Gastrocnemius medialis (tissue), 4 donors: ENCODE measurements at regions not wholly inside any gene's neighbourhood (a gene's known extent, or its start where the extent isn't known, plus 50 kb on each side); places are given as distances from the start of the nearest gene placed in this dataset.

ENCODE experiments used
- POLR2A ChIP-seq, 2 donors: fragments of 450-650 bp; IDR thresholded peaks; one replicate each; pipeline ENCODE4 v1.6.1; 2017; ENCODE audit warnings: antibody characterized with exemption in 2 of 2, mild to moderate bottlenecking in 2 of 2, moderate library complexity in 2 of 2
- TF ChIP-seq, protein P1 (sequence below), 5 experiments: fragments of 450-650 bp in 3 of 5; fragments of 200-600 bp in 2 of 5; sonication (generic) in 2 of 5; IDR thresholded peaks in 4 of 5; conservative IDR thresholded peaks in 1 of 5; 1 replicate in 4 of 5; 2 replicates in 1 of 5; pipeline ENCODE4 v1.5.1; 2016 to 2019; ENCODE audit warnings: antibody characterized with exemption in 5 of 5, mild to moderate bottlenecking in 3 of 5, moderate library complexity in 3 of 5

DNA sequence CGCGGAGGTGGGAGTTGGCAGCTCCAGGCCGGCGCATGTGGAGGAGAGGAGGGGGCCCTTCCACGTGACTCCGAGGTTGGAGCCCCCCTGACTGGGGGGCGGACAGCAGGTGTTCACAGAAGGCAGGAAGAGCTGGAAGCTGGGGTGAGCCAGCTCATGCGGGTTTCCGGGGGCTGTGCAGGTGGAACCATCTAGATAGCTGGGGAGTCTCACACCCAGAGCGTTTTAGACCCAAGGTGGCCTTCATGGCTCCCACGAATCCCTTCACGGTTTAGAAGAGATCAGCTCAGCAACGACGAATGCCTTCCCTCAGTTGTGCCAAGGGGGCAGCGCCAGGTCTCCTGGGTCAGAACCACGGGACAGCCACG is 740.5 kb upstream of the SALL3 start:
- TF ChIP-seq POLR2A (IDR thresholded peaks at IDR 0.05) = no peak
- TF ChIP-seq, protein P1, sequence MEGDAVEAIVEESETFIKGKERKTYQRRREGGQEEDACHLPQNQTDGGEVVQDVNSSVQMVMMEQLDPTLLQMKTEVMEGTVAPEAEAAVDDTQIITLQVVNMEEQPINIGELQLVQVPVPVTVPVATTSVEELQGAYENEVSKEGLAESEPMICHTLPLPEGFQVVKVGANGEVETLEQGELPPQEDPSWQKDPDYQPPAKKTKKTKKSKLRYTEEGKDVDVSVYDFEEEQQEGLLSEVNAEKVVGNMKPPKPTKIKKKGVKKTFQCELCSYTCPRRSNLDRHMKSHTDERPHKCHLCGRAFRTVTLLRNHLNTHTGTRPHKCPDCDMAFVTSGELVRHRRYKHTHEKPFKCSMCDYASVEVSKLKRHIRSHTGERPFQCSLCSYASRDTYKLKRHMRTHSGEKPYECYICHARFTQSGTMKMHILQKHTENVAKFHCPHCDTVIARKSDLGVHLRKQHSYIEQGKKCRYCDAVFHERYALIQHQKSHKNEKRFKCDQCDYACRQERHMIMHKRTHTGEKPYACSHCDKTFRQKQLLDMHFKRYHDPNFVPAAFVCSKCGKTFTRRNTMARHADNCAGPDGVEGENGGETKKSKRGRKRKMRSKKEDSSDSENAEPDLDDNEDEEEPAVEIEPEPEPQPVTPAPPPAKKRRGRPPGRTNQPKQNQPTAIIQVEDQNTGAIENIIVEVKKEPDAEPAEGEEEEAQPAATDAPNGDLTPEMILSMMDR (IDR thresholded peaks at IDR 0.05 in 4 of 5, conservative IDR thresholded peaks at IDR 0.05 in 1 of 5) = no peak
